Left ventricle myocardium superior (tissue), 1 donor: ENCODE measurements at regions not wholly inside any gene's neighbourhood (a gene's known extent, or its start where the extent isn't known, plus 50 kb on each side); places are given as distances from the start of the nearest gene placed in this dataset.

ENCODE experiments used
- ATAC-seq: fragments of 200-7000 bp; cut with Tn5 transposase; one replicate; pipeline ENCODE4 v1.9.1; 2020; ENCODE audit warnings: mild to moderate bottlenecking, moderate library complexity
- DNase-seq: peaks from one replicate; pipeline ENCODE4 v3.0.0-alpha.2; 2020
- intact Hi-C: fragments of 100-400 bp; cut with micrococcal nuclease; formaldehyde crosslinking; loops from one replicate; pipeline ENCODE4 v1.11.0; 2022
- donor health status: DM: no; HTN: yes; CAD: no; lungs with severe emphysema.

- intact Hi-C loops: no loop called here
- ATAC-seq: peak; percentile 40
- no peak for DNase-seq
Measured at GRCh38 chr20:58568126-58568482, 52.9 kb upstream of the APCDD1L start.

GRCh38 chr20:58567437-58567836 lies 52.2 kb upstream of the APCDD1L start:
- DNase-seq: no peak
- intact Hi-C loops: no loop called here
- no peak for ATAC-seq

- DNase-seq (no peak), ATAC-seq (no peak)
- intact Hi-C loops: no loop called here
Measured at GRCh38 chr20:58566981-58567380, 51.8 kb upstream of the APCDD1L start.

- intact Hi-C loops: no loop called here
- ATAC-seq (no peak), DNase-seq (no peak)
Measured at GRCh38 chr20:58565461-58566175, 50.4 kb upstream of the APCDD1L start.
